M059J (cell line): ENCODE measurements at regions not wholly inside any gene's neighbourhood (a gene's known extent, or its start where the extent isn't known, plus 50 kb on each side); places are given as distances from the start of the nearest gene placed in this dataset.
"Not testable (repeated sequence)": the region's sequence is repeated elsewhere in the genome, so short reads cannot be mapped to it uniquely, and the experiment has no call there.

Experiments used
- DNase-seq: peaks from one replicate; pipeline ENCODE4 v3.0.0-alpha.2; 2012; ENCODE audit warnings: low read depth

DNA sequence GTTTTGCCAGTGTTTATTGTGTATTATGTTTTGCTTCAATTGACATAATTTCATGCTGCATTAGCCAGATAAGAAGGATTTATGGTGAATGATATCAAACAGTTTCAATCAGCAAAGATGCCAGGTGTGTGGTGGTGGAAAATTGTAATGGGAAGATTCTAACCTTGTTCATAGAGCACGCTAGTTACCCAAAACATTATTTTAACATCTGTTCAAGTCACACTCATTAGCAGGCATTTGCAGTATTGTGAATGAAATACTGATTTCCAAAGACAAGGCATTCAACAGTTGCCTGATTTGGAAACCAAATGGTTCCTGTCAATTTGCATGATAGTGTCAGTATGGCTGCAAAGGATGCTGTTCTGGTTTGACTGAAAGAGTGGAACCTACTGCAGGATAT lies 129.7 kb downstream of the EPC1 start:
- no peak for DNase-seq

DNA sequence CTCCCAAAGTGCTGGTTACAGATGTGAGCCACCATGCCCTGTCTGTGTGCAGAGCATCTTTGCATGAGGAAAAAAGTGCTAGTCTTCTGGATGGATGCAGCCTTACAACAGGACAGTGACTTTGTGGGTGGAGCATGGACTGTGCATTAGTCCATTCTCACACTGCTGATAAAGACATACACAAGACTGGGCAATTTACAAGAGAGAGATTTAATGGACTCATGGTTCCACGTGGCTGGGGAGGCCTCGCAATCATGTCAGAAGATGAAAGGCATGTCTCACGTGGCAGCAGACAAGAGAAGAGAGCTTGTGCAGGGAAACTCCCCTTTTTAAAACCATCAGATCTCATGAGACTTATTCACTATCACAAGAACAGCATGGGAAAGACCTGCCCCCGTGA lies 133.1 kb downstream of the EPC1 start:
- DNase-seq = not testable (repeated sequence)

DNA sequence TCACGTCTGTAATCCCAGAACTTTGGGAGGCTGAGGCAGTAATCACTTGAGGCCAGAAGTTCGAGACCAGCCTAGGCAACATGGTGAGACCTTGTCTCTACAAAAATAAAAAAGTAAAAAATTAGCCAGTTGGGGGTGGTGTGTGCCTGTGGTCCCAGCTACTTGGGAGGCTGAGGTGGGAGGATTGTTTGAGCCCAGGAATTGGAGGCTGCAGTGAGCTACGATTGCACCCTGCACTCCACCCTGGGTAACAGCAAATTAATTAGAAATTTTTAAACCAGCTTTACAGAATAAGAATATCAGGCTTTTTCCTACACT lies 136.0 kb downstream of the EPC1 start:
- DNase-seq = no peak

DNA sequence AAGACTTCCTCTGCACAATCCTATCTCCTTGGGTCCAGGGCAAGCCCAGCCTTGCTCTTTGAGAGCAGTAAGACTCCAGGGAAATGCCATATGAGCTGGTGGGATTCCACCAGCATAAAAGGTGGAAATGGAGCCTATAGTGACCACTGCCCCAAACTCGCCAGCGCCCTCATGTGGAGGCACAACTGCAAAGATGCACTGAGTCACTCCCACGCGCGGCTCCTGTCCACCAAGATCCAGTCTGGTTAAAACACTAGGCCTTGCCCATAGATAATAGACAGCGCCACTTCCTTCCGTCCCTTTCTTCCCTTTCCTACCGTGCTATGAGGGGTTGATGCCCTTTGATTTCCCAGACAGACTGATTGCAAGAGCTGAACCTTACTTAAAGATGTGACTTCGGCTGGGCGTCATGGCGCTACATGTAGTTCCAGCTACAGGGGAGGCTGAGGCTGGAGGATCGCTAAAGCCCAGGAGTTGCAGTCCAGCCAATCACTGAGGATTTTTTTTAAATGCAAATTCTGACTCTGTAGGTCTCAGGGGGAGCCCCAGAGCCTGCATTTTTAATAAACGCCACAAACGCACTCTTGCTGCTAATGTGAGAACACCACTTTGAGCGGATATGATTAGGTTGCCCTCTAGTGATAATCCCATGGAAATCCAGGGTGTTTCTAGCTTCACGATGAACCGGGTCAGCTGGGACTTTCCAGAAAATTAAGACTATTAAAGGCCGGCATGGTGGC lies 136.5 kb downstream of the EPC1 start:
- peak; percentile 29 for DNase-seq

DNA sequence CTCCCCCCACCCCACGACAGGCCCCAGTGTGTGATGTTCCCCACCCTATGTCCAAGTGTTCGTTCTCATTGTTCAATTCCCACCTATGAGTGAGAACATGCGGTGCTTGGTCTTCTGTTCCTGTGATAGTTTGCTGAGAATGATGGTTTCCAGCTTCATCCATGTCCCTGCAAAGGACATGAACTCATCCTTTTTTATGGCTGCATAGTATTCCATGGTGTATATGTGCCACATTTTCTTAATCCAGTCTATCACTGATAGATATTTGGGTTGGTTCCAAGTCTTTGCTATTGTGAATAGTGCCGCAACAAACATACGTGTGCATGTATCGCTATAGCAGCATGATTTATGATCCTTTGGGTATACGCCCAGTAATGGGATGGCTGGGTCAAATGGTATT lies 139.0 kb downstream of the EPC1 start:
- DNase-seq = not testable (repeated sequence)

DNA sequence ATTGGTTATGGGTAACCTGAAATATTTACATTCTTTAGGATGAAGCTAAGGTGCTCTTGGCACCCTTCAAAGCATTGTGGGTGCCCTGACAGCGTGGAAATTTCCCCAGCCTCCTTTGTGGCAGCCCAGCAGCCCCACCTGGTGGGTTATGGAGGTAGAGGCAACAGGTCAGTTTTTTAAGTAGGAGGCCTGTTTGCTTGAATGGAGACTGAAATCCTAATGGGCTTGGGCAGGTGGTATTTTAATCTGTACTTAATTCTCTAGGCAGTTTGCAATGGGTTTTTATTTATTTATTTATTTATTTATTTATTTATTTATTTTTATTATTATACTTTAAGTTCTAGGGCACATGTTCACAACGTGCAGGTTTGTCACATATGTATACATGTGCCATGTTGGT lies 139.4 kb downstream of the EPC1 start:
- DNase-seq = peak; percentile 24

DNA sequence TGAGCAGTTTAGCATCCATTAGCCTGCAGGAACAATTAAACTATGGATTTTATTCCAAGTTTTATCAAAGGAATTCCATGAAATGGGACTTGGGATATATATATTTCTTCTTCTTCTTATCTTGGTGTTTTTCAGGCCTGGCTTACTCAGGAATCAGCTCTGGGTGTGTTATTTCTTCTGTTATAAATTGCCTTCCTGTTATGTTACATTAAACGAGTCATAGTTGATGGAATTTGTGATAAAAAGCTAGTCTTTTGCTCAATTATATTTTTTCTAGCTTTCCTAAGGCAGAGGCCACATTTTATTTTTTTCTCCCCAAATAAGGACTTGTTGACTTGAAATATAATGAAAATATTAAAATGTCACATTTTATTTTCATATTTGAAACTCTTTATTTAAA lies 141.3 kb downstream of the EPC1 start:
- DNase-seq = peak; percentile 8

DNA sequence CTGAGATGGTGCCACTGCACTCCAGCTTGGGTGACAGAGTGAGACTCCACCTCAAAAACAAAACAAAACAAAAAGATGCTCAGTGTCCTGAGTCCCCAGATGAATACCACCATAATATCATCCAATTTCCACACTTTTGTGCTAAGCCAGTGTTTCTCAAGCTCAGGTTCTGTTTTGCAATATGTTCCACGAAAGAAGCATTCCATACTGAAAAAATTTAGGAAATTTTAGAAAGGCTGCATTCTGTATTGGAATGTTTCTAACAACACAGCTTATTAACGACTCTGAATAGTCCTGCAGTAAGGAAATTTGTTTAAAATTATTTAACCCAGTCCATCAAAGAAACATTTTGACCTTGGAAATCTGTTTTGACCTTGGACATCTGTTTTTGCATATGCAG lies 142.4 kb downstream of the EPC1 start:
- no peak for DNase-seq

DNA sequence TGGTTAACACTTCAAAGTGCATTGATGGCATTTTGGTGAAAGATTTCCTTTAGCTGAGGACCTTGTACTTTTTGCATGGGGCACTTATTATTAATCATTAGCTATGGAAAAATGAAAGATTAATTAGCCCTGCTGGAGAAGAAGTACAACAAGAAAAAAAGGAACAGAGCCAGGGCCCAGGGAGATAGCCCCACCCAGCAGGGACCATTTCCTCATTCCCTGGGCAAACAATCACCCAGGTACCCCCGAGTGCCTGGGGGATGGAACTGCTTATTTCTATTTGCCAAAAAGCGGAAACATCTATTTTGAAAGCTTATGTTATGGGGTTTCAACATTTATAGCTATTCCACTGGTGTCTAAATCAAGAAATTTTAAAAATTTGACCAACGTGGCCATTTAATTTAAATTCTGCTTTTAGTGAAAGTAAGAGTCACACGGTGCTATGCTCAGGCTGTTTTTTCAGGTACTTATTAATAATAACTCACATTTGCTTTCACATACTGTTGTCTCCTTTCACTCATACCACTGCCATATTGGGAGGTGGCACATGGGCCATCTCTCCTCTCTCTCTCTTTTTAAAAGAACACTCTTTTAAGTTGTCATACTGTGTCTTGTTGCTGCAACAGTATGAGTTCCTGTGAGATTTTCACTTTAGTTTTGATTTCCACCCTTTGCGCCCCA lies 143.6 kb upstream of the KIF5B start:
- no peak for DNase-seq

DNA sequence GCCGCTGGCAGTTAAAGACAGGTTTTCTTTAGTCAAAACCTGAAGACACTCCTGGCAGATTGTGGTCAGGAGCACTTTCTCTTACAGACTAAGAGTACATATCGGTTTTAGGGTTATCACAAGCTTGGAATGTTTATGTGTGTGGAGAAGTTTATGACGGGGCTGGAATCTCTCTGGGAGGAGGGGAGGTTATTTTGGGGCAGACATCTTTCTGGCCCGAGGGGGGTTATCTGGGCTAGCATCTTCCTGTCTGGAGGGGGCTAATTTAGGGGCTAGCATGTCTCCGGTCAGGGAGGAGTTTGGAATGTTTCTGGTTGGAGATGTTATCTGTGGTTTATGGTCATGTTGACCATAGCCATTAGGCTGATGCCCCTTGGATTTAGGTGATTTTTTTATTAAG lies 141.2 kb upstream of the KIF5B start:
- peak; percentile 46 for DNase-seq

DNA sequence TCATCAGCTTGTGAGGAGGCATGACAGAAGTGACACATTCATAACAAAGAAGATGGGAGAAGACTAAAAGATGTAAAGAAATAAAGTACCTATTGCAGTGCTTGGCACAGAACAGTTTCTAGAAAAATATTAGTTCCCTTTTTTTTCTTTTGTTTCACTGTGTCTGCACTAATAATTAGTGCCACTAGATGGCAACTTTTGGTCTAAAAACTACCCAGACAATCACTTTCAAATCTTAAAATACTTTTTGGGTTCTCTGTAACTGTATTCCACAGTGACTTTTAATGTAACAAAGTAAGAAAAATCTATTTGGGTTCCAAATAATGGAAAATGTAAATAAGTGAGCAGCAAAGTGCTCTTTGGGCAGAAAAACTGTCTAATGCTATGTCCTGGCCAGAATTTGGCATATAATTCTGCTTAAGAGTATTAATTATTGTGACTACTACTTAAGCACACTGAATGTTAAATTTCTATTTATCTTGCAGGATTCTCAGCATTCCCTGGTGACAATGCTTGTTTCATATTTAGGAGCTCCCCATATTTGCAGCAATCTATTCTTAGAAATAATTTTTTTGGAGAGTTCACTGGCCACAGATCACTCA lies 134.8 kb upstream of the KIF5B start:
- DNase-seq = peak; percentile 29

DNA sequence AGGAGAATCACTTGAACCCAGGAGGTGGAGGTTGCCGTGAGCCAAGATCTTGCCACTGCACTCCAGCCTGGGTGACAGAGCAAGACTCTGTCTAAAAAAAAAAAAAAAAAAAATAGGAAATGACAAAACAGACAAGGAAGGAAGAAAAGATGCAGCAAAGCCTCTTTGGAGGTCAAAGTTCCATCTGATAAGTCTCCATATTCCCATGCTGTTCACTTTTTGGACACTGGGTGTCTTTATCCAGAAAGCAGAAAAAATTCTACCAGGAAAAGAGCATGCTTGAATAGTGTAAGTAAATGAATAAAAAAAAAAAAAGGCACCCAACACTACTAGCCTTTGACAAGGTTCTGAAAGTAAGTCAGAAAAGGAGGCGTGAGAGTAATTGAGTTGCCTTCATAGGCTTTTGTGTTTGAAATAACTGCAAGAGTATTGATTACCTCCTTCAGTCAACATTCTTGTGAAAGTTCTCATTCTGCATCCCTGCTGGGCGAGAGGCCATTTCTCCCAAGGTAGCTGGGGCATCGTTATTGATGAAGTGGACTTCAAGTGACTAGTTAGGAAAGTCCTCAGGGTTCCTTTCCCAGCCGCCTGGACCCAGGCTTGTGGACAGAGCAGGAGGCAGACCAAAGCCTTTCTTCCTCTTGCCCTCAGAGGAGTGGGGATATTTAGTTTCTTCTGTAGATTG lies 133.3 kb upstream of the KIF5B start:
- DNase-seq = peak; percentile 22

DNA sequence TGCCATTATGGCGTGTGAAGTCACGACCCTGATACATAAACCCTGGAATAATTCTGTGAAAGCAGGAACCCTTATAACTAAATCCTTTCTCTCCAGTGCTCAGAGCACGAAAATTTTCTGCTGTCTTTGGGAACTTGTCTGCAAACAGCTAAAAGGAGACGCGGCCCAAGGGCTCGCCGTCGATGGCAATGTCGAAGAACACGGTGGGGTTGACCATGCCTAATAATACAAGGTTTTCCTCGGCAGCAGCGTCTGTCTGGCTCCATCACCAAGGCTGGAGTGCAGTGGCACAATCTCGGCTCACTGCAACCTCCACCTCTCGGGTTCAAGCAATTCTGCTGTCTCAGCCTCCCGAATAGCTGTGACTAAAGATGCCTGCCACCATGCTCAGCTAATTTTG lies 132.4 kb upstream of the KIF5B start:
- DNase-seq = not testable (repeated sequence)

DNA sequence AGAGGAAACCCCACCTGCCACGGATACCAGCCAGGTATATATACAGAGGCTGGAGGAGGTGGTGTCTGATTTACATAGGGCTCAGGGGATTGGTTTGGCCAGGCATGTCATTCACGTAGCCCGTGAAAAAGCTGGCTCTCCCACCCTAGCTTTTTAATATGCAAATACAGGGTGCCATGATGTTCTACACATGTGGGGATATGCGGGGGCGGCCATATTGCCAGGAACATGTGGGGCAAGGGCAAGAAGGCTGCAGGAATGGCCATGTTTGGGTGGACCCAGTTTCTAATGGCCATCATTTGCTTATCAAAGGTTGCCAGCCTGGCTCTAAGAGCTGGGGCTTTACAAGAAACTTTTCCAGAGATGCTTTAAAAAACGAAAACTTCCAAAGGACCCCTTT lies 131.5 kb upstream of the KIF5B start:
- no peak for DNase-seq

DNA sequence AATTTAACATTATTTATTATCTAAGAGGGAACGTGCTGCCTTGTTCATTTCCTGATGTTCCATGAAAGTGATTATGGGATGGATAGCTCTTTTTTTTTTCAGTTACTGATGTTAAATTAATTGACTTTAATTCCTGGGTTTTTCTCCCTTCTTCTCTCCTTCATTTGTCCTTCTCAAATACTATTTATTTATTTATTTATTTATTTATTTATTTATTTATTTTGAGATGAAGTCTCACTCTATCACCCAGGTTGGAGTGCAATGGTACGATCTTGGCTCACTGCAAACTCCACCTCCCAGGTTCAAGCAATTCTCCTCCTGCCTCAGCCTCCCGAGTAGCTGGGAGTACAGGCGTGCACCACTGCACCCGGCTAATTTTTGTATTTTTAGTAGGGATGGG lies 127.4 kb upstream of the KIF5B start:
- DNase-seq = not testable (repeated sequence)

DNA sequence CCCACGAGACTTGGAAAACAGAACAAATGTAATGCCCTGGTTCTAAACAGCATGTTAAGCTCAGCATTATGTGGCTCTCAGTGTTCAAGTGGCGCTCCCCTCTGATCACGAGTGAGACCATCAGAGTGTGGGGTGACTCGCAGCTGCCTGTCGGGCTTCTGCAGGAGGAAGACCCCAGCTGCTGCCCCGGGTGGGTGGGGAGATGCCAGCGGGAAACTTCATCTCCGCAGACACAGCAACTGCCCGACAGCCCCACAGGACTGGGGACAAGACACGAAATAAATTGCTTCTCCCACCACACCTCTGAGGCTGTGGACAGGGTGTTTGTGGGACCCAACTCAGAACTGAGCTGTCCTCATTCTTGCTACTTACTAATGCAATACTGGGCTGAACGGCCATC lies 126.3 kb upstream of the KIF5B start:
- DNase-seq = no peak

DNA sequence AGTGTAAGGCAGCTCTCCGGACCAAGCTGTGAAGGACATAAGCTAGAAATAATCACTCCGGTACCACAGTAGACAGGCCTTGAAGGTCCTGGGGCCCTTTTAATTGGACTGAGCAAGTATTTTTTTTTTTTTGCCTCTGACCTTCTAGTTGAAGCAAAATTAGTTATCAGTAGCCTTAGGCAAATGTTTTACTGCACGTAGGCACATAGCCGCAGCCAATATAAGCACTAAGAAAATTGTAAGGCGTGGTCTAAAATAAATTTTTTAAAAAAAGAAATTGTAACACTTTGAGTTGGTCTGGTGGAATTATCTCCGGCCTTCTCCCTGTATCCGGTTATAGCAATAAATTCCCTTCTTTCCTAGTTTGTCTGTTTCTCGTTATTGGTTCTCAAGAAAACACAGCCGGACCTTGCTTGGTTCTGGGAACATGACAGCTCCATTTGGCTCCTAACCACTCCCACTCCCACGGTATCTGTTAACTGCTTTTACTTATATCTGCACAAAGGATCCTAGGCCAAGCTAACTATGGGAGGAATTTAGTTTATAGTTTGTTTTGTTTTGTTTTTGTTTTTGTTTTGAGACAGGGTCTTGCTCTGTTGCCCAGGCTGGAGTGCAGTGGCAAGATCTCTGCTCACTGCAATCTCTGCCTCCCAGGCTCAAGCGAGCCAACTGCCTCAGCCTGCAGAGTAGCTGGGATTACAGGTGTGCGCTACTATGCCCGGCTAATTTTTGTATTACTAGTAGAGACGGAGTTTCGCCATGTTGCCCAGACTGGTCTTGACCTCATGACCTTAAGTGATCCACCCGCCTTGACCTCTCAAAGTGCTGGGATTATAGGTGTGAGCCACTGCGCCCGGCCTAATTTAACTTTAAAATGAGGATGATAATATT lies 124.4 kb upstream of the KIF5B start:
- DNase-seq = no peak

DNA sequence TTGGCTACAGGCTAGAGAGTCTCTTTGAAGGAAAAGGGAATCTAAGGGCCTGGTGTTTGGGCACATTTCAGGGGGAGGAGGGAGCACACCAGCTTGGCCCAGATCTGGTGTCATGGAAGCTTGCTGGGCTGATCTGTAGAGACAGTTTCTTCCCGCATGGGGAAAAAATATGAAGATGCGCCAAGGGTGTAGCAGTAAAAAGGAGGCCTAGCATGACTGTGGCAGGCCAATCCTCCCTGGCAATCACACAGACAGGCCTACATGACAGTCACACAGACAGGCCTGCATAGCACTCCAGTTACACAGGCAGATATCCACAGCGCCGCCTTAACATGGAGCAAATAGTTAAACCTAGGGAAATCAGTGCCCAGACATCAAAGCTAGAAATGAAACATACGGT lies 123.6 kb upstream of the KIF5B start:
- DNase-seq = no peak

DNA sequence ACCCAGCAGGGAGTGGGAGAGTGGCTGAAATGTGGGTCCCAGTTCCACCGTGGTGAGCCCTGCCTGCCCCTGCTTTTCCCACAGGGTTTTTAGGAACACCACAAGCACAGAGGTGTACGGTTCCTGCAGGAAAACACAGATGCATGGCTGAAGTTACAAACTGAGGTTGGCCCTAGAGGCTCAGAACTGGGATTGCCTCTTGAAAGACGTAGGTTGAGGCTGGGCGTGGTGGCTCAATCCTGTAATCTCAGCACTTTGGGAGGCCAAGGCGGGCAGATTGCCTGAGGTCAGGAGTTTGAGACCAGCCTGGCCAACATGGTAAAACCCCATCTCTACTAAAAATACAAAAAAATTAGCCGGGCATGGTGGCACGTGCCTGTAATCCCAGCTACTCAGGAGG lies 121.4 kb upstream of the KIF5B start:
- DNase-seq = not testable (repeated sequence)

DNA sequence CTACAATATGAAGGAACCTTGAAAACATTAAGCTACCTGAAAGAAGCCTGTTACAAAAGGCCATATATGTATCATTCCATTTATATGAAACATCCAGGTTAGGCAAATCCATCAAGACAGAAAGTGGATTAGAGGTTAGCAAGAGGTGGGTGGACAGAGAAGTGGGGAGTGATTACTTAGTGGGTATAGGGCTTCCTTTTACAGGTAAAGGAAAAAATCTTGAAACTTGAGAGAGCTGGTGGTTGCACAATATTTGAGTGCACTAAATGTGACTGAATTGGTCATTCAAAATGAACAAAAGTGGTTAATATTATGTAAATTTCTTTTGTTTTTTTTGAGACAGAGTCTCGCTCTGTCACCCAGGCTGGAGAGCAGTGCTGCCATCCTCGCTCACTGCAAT lies 119.4 kb upstream of the KIF5B start:
- no peak for DNase-seq

DNA sequence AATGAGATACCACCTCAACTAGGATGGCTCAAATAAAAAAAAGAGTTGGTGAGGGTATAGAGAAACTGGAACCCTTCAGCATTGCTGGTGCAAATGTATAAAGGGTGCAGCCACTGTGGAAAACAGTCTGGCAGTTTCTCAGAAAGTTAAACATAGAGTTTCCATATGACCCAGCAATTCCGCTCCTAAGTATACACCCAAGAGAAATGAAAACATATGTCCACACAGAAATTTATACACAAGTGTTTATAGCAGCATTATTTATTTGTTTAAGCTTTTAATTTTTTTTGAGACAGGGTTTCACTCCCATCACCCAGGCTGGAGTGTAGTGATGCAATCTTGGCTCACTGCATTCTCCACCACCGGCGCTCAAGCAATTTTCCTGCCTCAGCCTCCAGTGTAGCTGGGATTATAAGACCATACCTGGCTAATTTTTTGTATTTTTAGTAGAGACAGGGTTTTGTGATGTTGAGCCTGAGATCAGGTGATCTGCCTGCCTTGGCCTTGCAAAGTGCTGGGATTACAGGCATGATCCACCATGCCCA lies 118.2 kb upstream of the KIF5B start:
- no peak for DNase-seq

DNA sequence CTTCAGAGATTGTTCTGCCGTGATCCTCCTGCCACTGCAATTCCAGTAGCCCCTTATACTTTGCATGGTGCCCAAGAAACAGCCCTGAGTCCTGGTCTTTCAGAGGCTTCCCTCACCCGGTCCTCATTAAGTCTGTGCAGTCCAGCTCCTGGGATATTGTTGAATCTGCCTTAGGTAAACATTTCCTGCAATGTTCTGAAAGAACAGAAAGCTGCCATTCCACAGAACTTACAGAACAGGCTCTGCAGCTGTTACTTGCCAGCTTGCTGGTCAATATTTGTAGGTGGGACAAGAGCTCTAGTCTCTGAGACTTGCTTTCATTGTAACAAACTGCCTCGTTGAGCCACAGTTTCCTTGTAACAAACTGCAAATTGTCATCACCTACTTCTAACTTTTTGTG lies 115.0 kb upstream of the KIF5B start:
- DNase-seq = no peak
